GM12872 (cell line): ENCODE measurements at regions not wholly inside any gene's neighbourhood (a gene's known extent, or its start where the extent isn't known, plus 50 kb on each side); places are given as distances from the start of the nearest gene placed in this dataset.

ENCODE experiments used
- TF ChIP-seq, protein P1 (sequence below): IDR thresholded peaks from 3 replicates; pipeline ENCODE4 v1.5.1; 2011; ENCODE audit warnings: low read depth, mild to moderate bottlenecking, low read length, moderate library complexity; ENCODE audit not compliant: insufficient read depth

DNA sequence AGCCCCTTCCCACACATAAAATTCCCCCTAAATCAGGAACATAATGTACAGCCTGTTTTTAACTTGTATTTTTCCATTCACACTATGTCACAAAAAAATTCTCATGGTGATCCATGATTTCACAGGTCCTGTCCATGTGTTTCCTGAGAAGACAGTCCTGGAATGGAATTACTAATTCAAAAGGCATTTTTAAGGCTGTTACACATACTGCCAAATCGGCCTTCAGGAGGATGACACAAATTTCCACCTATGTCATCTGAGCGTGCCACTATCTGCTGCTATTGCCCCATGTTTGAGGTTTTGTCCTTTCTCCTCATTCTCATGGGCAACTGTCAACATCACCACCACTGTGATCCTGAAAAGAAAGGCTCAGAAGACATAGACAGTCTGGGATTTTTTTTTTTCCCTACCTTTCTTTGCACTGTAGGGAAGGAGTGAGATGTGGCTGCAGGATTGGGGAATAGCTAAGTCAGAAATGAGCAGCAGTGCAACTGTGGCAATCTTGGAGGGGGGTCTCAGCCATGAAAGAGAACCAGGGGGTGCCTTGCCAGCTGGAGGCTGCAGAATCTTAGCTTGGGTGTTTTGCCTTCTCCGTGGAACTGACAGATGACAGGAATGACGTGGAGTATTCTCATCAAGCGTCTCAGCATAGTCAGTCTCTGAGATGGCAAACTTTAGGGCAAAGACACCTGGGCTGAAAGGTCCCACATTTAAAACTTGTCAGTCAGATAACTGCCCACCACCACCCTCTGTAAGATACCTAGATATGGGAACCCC, 73.4 kb downstream of the MARCHF4 start:
- TF ChIP-seq, protein P1, sequence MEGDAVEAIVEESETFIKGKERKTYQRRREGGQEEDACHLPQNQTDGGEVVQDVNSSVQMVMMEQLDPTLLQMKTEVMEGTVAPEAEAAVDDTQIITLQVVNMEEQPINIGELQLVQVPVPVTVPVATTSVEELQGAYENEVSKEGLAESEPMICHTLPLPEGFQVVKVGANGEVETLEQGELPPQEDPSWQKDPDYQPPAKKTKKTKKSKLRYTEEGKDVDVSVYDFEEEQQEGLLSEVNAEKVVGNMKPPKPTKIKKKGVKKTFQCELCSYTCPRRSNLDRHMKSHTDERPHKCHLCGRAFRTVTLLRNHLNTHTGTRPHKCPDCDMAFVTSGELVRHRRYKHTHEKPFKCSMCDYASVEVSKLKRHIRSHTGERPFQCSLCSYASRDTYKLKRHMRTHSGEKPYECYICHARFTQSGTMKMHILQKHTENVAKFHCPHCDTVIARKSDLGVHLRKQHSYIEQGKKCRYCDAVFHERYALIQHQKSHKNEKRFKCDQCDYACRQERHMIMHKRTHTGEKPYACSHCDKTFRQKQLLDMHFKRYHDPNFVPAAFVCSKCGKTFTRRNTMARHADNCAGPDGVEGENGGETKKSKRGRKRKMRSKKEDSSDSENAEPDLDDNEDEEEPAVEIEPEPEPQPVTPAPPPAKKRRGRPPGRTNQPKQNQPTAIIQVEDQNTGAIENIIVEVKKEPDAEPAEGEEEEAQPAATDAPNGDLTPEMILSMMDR: no peak

DNA sequence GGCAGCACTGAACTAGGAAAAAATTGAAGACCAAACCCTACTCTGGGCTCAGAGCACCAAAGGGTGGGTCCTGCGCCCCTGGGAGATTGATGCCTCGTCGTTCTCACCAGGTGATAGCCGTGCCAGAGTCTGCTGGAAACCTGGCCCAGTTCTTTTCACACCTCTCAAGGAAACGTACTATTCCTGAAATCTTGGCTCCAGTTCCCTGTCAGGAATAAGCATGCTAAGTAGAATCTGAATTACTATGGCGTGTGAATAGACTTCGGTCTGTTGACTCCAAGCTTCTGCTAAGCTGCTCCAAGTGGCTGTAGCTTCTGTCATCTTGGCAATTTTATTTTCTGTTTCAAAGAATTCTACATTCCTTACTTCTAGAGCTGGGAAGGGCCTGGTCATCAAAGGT, 75.4 kb downstream of the MARCHF4 start:
- TF ChIP-seq, protein P1: no peak

DNA sequence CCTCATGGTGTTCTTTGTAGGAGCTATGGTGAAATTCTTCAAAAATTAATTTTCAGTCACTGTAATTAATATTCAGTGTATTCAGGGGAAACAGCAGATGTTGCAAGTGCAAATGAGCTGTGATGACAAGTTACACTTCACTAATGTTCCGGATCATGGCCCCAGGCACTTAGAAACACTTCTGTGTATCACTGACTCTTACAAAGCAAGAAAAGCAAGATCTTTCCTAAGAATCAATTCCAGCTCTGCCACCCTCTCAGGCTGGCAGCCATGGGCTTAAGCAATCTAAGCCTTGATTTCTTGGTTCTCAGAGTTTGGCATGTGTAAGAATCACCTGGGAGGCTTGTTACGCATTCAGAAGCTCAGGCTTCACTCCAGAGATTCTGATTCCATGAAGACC, 78.0 kb downstream of the MARCHF4 start:
- TF ChIP-seq, protein P1: no peak

DNA sequence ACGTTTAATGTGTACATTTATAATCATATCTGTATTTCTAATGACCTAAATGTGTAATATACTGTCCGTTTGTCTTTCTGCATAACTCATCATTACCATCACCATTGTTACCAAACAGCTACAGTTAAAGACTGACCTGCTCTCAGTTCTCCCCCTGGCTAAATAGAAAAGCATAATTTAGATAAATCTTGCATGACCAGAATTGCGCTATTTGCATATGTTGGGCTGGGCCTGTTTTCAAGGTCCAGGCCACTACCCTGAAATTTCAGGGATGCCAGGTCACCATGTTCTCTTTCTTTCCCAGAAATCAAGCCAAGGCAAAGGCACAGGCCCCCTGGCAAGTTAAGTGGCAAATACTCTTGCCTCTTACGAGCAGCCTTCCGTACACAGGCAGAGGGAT, 78.4 kb downstream of the MARCHF4 start:
- TF ChIP-seq, protein P1: no peak

DNA sequence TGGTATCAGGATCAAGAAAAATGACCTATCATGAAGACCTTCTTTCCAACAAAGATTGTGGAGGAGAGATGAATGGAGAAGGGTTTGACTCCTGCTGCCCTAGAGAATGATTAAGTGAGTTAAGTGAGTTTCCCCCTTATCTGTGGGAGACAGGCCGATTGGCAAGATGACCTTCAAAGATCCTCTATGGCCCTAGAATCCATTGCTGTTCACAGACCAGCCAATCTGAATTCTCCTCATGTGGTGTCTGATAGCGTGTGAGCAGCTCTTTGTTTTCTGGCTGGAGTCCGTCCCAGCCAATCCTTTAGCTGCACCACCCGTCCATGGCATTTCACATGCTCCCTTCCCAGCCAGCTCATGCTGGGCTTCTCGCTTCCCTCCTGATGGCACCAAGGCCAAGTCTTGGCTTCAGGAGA, 79.4 kb downstream of the MARCHF4 start:
- TF ChIP-seq, protein P1: no peak

DNA sequence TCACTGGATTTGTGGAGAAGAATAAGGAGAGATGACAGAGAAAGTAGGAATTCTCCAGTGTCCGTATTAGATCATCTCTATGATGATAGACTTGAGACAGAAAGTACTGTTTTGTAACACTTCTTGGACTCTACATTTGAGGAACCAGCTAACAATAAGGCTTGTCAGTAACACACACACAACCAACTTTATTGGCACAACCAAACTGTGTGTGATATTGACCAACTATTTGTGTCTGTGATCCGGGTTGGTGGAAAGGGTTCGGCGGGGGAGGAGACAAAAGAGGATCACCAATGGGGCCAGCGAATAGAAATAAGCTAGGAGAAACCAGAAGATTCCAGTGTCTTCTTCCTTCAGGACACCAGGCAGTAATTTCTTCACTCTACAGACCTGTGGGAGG, 79.8 kb downstream of the MARCHF4 start:
- TF ChIP-seq, protein P1: no peak

DNA sequence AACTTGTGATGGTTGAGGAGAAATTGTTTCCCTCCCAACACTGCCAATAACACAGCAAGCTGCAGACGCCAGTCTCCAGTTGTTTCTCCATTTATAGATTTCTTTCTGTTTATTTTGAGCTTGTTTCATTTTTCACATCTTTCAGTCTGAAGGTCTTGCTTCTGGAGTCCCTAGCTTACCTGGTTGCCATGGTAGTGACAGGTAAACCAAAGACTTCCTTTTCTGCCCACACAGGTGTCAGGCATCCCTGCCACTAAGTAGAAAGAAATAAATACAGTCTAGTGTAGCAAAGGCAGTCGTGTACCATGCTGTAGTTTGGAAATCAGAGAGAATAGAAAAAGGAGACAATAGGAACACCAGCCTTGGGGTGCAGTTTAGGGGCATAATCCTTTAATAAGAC, 82.8 kb downstream of the MARCHF4 start:
- TF ChIP-seq, protein P1: no peak

DNA sequence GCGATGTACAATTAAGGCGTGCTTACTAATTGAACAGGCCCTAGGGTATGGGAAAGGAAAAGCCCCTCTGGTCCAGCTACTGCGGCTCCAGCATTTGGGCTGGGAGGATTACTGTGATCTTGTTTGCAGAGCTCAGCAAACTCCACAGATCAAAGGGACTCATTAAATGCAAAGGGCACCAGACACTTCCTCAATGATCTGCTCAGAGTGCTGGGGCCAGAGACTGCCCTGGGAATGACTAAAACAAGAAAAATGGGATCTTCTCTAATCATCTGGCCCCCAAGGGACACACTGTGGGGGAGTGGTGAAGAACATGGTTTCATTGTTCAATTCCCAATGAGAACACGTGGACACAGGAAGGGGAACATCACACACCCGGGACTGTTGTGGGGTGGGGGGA, 85.0 kb downstream of the MARCHF4 start:
- TF ChIP-seq, protein P1: no peak
